ENCODE measurements at regions not wholly inside any gene's neighbourhood (a gene's known extent, or its start where the extent isn't known, plus 50 kb on each side); places are given as distances from the start of the nearest gene placed in this dataset.

DNA sequence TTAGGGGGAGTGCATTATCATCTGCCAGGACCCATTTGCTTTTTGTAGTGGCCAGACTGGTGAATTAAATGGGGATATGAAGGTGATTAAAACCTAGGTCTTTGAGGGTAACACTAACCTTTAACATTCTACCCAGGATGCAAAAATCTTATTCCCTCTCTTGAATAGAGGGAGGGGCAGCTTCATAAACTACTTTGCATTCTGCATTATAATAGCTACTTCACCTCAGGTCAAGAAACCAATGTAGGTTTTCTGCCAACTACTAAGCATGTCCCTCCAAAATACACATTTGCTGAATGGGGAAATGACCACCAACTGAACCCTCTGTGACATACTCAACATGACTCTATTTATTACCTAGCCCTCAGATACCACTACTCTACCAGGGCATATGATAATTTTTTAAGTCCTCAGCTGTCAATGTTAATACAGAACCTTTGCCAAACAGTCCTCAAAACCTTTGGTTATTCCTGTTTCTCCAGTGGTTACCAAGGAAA, 477.6 kb upstream of the CD180 start:
- ChIA-PET POLR2A (no interaction called here), CTCF (interaction anchor here (0.6 kb wide), 2 partner anchors 280 to 1350 kb away, joined by 3 to 5 read pairs; no protein-coding TSS in a partner anchor)
- Histone ChIP-seq H3K4me3 (ENCODE audit: low read depth, low read length) (no peak overlapping the region), H3K36me3 (ENCODE audit: control insufficient read depth in 2 of 2, insufficient read depth in 1 of 2, low read length in 2 of 2) (no peaks in the 10 kb centered on the region), H3K4me1 (ENCODE audit: control insufficient read depth, insufficient read depth, low read length) (no peaks in the 10 kb centered on the region), H3K27ac (ENCODE audit: extremely low read depth, low read depth, low read length) (no peak overlapping the region), H3K9me3 (ENCODE audit: control insufficient read depth, insufficient read depth, low read depth, low read length) (no peaks in the 10 kb centered on the region)
- no peak for TF ChIP-seq ZNF148 (tag by site-specific recombination; IDR thresholded peaks at IDR 0.05; ENCODE audit: borderline replicate concordance)

- POLR2A ChIA-PET = no interaction called here
- H3K9me3 ChIP-seq (ENCODE audit: control insufficient read depth, insufficient read depth, low read depth, low read length) = no peaks in the 10 kb centered on the region
- TF ChIP-seq ZNF610 (tag by site-specific recombination; IDR thresholded peaks at IDR 0.05; ENCODE audit: borderline replicate concordance) = no peak
- CTCF ChIA-PET = interaction anchor here (0.6 kb wide), 1 partner anchor 1351 kb away, joined by 3 read pairs; no protein-coding TSS in a partner anchor
- H3K4me3 ChIP-seq (ENCODE audit: low read depth, low read length) = no peak overlapping the region
- no peaks in the 10 kb centered on the region for H3K36me3 ChIP-seq (ENCODE audit: control insufficient read depth in 2 of 2, insufficient read depth in 1 of 2, low read length in 2 of 2)
- H3K4me1 ChIP-seq (ENCODE audit: control insufficient read depth, insufficient read depth, low read length) = no peaks in the 10 kb centered on the region
- no peak overlapping the region for H3K27ac ChIP-seq (ENCODE audit: extremely low read depth, low read depth, low read length)
Observed at GRCh38 chr5:67673618-67674017, 477.0 kb upstream of the CD180 start.

GRCh38 chr5:67673180-67673579, 476.6 kb upstream of the CD180 start:
- POLR2A ChIA-PET = no interaction called here
- CTCF ChIA-PET = no interaction called here
- Histone ChIP-seq H3K36me3 (ENCODE audit: control insufficient read depth in 2 of 2, insufficient read depth in 1 of 2, low read length in 2 of 2) (no peaks in the 10 kb centered on the region), H3K4me1 (ENCODE audit: control insufficient read depth, insufficient read depth, low read length) (no peaks in the 10 kb centered on the region), H3K4me3 (ENCODE audit: low read depth, low read length) (no peak overlapping the region), H3K9me3 (ENCODE audit: control insufficient read depth, insufficient read depth, low read depth, low read length) (no peaks in the 10 kb centered on the region), H3K27ac (ENCODE audit: extremely low read depth, low read depth, low read length) (no peak overlapping the region)
- TF ChIP-seq ZNF16 (tag by site-specific recombination; IDR thresholded peaks at IDR 0.05; ENCODE audit: low read depth) (no peak), ZNF169 (tag by site-specific recombination; IDR thresholded peaks at IDR 0.05) (no peak)

GRCh38 chr5:67672636-67673035, 476.0 kb upstream of the CD180 start:
- CTCF ChIA-PET = no interaction called here
- no peak overlapping the region for H3K27ac ChIP-seq (ENCODE audit: extremely low read depth, low read depth, low read length)
- no peaks in the 10 kb centered on the region for H3K36me3 ChIP-seq (ENCODE audit: control insufficient read depth in 2 of 2, insufficient read depth in 1 of 2, low read length in 2 of 2)
- POLR2A ChIA-PET = no interaction called here
- TF ChIP-seq, protein P1, sequence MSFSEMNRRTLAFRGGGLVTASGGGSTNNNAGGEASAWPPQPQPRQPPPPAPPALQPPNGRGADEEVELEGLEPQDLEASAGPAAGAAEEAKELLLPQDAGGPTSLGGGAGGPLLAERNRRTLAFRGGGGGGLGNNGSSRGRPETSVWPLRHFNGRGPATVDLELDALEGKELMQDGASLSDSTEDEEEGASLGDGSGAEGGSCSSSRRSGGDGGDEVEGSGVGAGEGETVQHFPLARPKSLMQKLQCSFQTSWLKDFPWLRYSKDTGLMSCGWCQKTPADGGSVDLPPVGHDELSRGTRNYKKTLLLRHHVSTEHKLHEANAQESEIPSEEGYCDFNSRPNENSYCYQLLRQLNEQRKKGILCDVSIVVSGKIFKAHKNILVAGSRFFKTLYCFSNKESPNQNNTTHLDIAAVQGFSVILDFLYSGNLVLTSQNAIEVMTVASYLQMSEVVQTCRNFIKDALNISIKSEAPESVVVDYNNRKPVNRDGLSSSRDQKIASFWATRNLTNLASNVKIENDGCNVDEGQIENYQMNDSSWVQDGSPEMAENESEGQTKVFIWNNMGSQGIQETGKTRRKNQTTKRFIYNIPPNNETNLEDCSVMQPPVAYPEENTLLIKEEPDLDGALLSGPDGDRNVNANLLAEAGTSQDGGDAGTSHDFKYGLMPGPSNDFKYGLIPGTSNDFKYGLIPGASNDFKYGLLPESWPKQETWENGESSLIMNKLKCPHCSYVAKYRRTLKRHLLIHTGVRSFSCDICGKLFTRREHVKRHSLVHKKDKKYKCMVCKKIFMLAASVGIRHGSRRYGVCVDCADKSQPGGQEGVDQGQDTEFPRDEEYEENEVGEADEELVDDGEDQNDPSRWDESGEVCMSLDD (tag by site-specific recombination; IDR thresholded peaks at IDR 0.05) = no peak
- TF ChIP-seq, protein P2, sequence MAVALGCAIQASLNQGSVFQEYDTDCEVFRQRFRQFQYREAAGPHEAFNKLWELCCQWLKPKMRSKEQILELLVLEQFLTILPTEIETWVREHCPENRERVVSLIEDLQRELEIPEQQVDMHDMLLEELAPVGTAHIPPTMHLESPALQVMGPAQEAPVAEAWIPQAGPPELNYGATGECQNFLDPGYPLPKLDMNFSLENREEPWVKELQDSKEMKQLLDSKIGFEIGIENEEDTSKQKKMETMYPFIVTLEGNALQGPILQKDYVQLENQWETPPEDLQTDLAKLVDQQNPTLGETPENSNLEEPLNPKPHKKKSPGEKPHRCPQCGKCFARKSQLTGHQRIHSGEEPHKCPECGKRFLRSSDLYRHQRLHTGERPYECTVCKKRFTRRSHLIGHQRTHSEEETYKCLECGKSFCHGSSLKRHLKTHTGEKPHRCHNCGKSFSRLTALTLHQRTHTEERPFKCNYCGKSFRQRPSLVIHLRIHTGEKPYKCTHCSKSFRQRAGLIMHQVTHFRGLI (tag by site-specific recombination; IDR thresholded peaks at IDR 0.05) = no peak
- TF ChIP-seq ZFHX2 (tag by site-specific recombination; conservative IDR thresholded peaks at IDR 0.05) (no peak), YY1 (tag by site-specific recombination; IDR thresholded peaks at IDR 0.05) (no peak), ZNF488 (tag by site-specific recombination; IDR thresholded peaks at IDR 0.05) (no peak), KLF7 (tag by site-specific recombination; IDR thresholded peaks at IDR 0.05; ENCODE audit: borderline replicate concordance) (no peak), PRDM1 (tag by site-specific recombination; IDR thresholded peaks at IDR 0.05) (no peak), KLF8 (tag by site-specific recombination; IDR thresholded peaks at IDR 0.05) (no peak), ZNF600 (tag by site-specific recombination; IDR thresholded peaks at IDR 0.05) (no peak), ZNF23 (tag by site-specific recombination; IDR thresholded peaks at IDR 0.05; ENCODE audit: borderline replicate concordance) (no peak), ZNF366 (tag by site-specific recombination; conservative IDR thresholded peaks at IDR 0.05) (no peak), ZNF350 (tag by site-specific recombination; IDR thresholded peaks at IDR 0.05) (no peak), ZNF184 (tag by site-specific recombination; IDR thresholded peaks at IDR 0.05) (no peak)
- TF ChIP-seq, protein P3, sequence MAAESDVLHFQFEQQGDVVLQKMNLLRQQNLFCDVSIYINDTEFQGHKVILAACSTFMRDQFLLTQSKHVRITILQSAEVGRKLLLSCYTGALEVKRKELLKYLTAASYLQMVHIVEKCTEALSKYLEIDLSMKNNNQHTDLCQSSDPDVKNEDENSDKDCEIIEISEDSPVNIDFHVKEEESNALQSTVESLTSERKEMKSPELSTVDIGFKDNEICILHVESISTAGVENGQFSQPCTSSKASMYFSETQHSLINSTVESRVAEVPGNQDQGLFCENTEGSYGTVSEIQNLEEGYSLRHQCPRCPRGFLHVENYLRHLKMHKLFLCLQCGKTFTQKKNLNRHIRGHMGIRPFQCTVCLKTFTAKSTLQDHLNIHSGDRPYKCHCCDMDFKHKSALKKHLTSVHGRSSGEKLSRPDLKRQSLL (tag by site-specific recombination; IDR thresholded peaks at IDR 0.05) = no peak
- H3K4me3 ChIP-seq (ENCODE audit: low read depth, low read length) = no peak overlapping the region
- no peaks in the 10 kb centered on the region for H3K4me1 ChIP-seq (ENCODE audit: control insufficient read depth, insufficient read depth, low read length)
- no peaks in the 10 kb centered on the region for H3K9me3 ChIP-seq (ENCODE audit: control insufficient read depth, insufficient read depth, low read depth, low read length)

Data from HEK293 (cell line).